Activated CD4-positive, alpha-beta T cell treated with anti-CD3 and anti-CD28 coated beads, Interleukin-2, amount 10 ng/mL, durations not matched to agents 24 days and 14 days (primary cell): ENCODE measurements at regions not wholly inside any gene's neighbourhood (a gene's known extent, or its start where the extent isn't known, plus 50 kb on each side); places are given as distances from the start of the nearest gene placed in this dataset.

Source experiments
- DNase-seq: peaks from one replicate; pipeline ENCODE4 v3.0.0; 2022
- H3K27ac Mint-ChIP-seq: one replicate; pipeline ENCODE4 v1.8.0; 2022; ENCODE audit warnings: mild to moderate bottlenecking, mixed read lengths
- H3K27me3 Mint-ChIP-seq: one replicate; pipeline ENCODE4 v1.8.0; 2022; ENCODE audit warnings: mixed read lengths
- H3K36me3 Mint-ChIP-seq: one replicate; pipeline ENCODE4 v1.8.0; 2022; ENCODE audit warnings: low read depth, mild to moderate bottlenecking, mixed read lengths
- H3K4me1 Mint-ChIP-seq: one replicate; pipeline ENCODE4 v1.8.0; 2021; ENCODE audit warnings: mixed read lengths
- H3K4me3 Mint-ChIP-seq: one replicate; pipeline ENCODE4 v1.8.0; 2022; ENCODE audit warnings: mild to moderate bottlenecking, moderate library complexity, mixed read lengths
- H3K9me3 Mint-ChIP-seq: one replicate; pipeline ENCODE4 v1.8.0; 2021; ENCODE audit warnings: mixed read lengths
- intact Hi-C: fragments of 100-400 bp; cut with micrococcal nuclease; formaldehyde crosslinking; loops from one replicate; pipeline ENCODE4 v1.15.1; 2023

GRCh38 chr16:76612497-76612896 is 335.3 kb downstream of the CNTNAP4 start:
- Mint-ChIP-seq H3K27ac (no peak overlapping the region), H3K27me3 (no peaks in the 10 kb centered on the region), H3K4me3 (no peak overlapping the region), H3K4me1 (no peaks in the 10 kb centered on the region), H3K36me3 (no peaks in the 10 kb centered on the region), H3K9me3 (no peaks in the 10 kb centered on the region)
- intact Hi-C loops, result no loop called here
- no peak for DNase-seq

- Mint-ChIP-seq H3K36me3 (no peaks in the 10 kb centered on the region), H3K4me1 (no peaks in the 10 kb centered on the region), H3K27ac (no peak overlapping the region), H3K9me3 (no peaks in the 10 kb centered on the region), H3K4me3 (no peak overlapping the region), H3K27me3 (no peaks in the 10 kb centered on the region)
- no peak for DNase-seq
- intact Hi-C loops, result no loop called here
These were observed 337.1 kb downstream of the CNTNAP4 start for GRCh38 chr16:76614269-76614668.

- Mint-ChIP-seq H3K27ac (no peak overlapping the region), H3K9me3 (no peaks in the 10 kb centered on the region), H3K27me3 (no peaks in the 10 kb centered on the region), H3K4me3 (no peak overlapping the region), H3K4me1 (no peaks in the 10 kb centered on the region), H3K36me3 (no peaks in the 10 kb centered on the region)
- DNase-seq, result no peak
- intact Hi-C loops, result no loop called here
These were observed 345.7 kb downstream of the CNTNAP4 start for GRCh38 chr16:76622876-76623275.

DNA sequence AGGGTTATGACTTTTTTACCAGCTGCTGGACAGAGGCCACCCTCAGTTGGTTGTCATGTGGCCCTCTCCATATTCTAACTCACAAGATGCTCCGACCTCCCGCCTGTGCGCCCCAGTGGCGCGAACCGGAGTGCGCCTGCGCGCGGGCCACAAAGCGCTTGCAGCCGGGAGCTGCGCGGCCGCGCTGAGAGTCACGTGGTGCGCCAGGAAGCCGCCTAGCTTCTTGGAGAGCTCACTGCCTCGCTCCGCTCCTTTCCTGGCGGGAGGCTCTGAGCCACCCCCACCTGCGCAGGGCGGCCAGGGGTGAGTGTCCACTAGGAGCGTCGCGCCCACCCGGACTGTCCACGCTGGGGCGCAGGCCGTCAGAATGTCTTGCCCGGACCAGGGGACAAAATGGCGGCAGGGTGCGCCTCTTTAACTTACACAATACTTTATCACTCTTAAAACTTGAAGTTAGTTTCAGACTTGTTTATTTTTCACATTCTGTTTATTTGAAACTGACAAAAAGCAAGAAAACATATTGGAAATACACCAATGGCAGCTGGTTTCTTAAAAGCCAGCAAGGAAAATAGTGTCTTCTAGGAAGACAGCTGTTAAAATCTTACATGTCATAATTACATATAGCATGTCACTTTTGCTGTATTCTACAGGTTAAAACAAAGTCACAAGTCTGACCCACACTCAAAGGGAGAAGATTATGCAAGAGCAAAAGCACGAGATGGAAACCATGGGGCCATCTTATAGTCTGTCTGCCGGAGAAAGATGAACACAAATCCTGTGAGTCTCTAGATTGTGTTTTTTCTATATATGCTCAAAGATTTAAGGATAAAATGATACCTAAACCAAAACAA is 357.9 kb downstream of the CNTNAP4 start:
- no peaks in the 10 kb centered on the region for H3K4me1 Mint-ChIP-seq
- H3K4me3 Mint-ChIP-seq, result no peak overlapping the region
- H3K27ac Mint-ChIP-seq, result no peak overlapping the region
- H3K9me3 Mint-ChIP-seq, result peaks cover 4% of the 10 kb centered on the region
- H3K36me3 Mint-ChIP-seq, result no peaks in the 10 kb centered on the region
- intact Hi-C loops, result no loop called here
- H3K27me3 Mint-ChIP-seq, result no peaks in the 10 kb centered on the region
- DNase-seq, result no peak

DNA sequence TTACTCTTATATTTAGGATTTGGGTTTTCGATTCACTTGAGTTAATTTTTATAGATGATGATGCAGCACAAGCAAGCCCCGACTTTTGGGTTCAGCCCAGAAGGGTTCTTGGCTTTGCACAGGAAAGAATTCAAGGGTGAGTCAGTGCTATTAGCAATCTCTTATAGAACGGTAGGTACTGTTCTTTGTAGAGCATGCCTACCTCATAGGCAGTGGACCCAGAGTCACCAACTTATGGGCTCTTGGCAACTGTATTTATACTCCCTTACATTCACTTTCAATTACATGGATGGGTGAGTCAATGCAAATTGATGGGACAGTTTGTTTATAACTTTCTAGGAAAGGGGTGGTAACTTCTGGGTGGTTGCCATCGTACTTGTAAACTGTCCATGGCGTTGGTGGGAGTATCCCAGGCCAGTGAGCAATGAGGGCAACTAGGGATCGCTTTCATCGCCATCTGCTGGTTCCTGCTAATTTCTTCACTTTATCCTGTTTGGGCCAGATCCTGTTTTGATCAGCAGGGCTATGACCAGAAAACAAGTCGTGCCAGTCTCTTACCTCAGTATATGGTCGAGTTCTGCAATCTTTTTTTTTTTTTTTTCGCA is 362.6 kb downstream of the CNTNAP4 start:
- DNase-seq, result no peak
- H3K27me3 Mint-ChIP-seq, result no peaks in the 10 kb centered on the region
- no peak overlapping the region for H3K27ac Mint-ChIP-seq
- H3K9me3 Mint-ChIP-seq, result no peaks in the 10 kb centered on the region
- H3K4me1 Mint-ChIP-seq, result no peaks in the 10 kb centered on the region
- H3K36me3 Mint-ChIP-seq, result no peaks in the 10 kb centered on the region
- no peak overlapping the region for H3K4me3 Mint-ChIP-seq
- intact Hi-C loops, result no loop called here

- DNase-seq, result no peak
- intact Hi-C loops, result loop anchor here (5.0 kb wide), 1 partner anchor 863 kb away; no protein-coding TSS in a partner anchor
- Mint-ChIP-seq H3K36me3 (no peaks in the 10 kb centered on the region), H3K27me3 (no peaks in the 10 kb centered on the region), H3K9me3 (no peaks in the 10 kb centered on the region), H3K4me3 (no peak overlapping the region), H3K4me1 (no peaks in the 10 kb centered on the region), H3K27ac (no peak overlapping the region)
These were observed 373.4 kb downstream of the CNTNAP4 start for GRCh38 chr16:76650582-76650981.

DNA sequence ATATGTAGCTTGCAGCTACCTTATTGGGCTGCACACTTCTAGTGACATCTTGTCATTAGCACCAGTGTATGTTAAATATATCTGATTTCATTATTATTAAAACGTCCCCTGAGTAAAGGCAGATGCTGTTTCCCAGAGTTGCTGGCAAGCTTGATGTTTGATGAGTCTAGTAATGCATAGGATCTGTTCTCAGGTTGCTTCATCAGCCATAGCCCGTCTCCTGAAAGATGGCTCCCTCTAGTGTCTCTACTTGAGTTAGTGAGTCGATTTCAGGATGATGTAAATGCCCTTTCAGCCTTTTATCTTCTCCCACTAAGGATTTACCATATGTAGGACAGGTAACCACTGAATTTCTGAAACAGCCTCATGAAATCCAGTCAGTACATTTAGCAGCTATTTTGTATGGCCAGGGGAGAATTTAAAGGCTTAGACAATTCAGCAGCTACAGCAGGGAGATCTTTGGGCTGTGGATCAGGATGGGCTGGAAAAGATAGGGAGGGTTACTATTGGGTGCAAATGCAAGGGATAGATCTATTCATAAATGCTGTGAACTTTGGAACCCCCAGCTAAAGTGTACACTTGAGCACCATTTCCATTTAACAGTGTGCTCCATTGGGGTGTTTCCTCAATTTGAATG is 376.3 kb downstream of the CNTNAP4 start:
- DNase-seq, result no peak
- Mint-ChIP-seq H3K27ac (no peak overlapping the region), H3K36me3 (no peaks in the 10 kb centered on the region), H3K4me1 (no peaks in the 10 kb centered on the region), H3K27me3 (no peaks in the 10 kb centered on the region), H3K4me3 (no peak overlapping the region), H3K9me3 (no peaks in the 10 kb centered on the region)
- intact Hi-C loops, result loop anchor here (5.0 kb wide), 1 partner anchor 866 kb away; no protein-coding TSS in a partner anchor

GRCh38 chr16:76654088-76654820 is 377.1 kb downstream of the CNTNAP4 start:
- no peaks in the 10 kb centered on the region for H3K9me3 Mint-ChIP-seq
- H3K36me3 Mint-ChIP-seq, result no peaks in the 10 kb centered on the region
- H3K4me1 Mint-ChIP-seq, result no peaks in the 10 kb centered on the region
- intact Hi-C loops, result loop anchor here (5.0 kb wide), 1 partner anchor 867 kb away; no protein-coding TSS in a partner anchor
- DNase-seq, result no peak
- H3K27ac Mint-ChIP-seq, result no peak overlapping the region
- H3K27me3 Mint-ChIP-seq, result no peaks in the 10 kb centered on the region
- no peak overlapping the region for H3K4me3 Mint-ChIP-seq

DNA sequence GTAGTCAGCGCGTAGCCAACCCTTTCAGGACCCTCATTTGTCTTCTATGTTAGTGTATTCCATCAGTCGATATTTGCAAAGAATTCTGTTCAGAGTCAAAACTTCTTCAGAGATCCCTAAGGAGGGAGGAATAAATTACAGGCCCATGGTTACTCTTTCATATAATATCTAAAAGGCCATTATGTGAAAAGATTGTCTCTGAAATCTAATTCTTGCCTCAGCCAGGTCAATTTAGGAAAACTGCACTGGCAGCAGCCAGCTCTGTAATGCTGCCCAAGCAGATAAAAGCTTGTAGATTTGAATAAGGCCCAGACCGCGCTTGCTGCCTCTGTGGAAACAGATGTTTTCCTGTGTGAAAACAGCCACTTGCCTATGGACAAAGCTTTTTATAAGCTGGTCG is 379.8 kb downstream of the CNTNAP4 start:
- no peak for DNase-seq
- intact Hi-C loops, result no loop called here
- Mint-ChIP-seq H3K4me3 (no peak overlapping the region), H3K9me3 (no peaks in the 10 kb centered on the region), H3K36me3 (no peaks in the 10 kb centered on the region), H3K27me3 (no peaks in the 10 kb centered on the region), H3K4me1 (no peaks in the 10 kb centered on the region), H3K27ac (no peak overlapping the region)

DNA sequence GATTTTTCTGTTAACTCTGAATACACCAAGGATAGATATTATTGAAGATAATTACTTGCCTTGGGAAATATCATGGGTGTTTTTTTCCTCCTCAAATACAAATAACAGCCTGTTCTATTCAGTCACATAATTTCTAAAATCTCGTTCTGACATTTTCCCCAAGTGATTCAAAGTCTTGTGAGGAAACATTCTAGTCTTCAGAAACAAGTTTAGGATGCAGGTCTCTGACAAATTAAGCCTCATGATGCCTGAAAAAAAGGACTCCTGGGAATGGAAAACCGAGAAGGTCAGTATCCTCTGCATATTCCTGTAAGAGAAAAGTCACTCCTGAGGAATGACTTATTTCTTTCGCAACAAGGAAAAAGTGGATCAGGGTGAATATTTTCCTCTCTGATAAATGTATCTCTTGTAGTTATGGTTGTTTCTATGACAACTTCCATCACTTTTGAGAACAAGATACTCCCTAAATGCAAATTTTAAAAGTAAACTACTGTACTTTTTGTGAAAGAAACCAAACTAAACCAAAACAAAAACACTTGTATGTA is 384.6 kb downstream of the CNTNAP4 start:
- Mint-ChIP-seq H3K4me3 (no peak overlapping the region), H3K9me3 (no peaks in the 10 kb centered on the region), H3K36me3 (no peaks in the 10 kb centered on the region), H3K27me3 (no peaks in the 10 kb centered on the region), H3K4me1 (no peaks in the 10 kb centered on the region), H3K27ac (no peak overlapping the region)
- no peak for DNase-seq
- intact Hi-C loops, result loop anchor here (10.0 kb wide), 1 partner anchor 513 kb away; no protein-coding TSS in a partner anchor

- Mint-ChIP-seq H3K36me3 (no peaks in the 10 kb centered on the region), H3K27ac (no peak overlapping the region), H3K4me1 (no peaks in the 10 kb centered on the region), H3K9me3 (no peaks in the 10 kb centered on the region), H3K27me3 (no peaks in the 10 kb centered on the region), H3K4me3 (no peak overlapping the region)
- intact Hi-C loops, result loop anchor here (10.0 kb wide), 1 partner anchor 509 kb away; no protein-coding TSS in a partner anchor
- DNase-seq, result no peak
These were observed 388.5 kb downstream of the CNTNAP4 start for GRCh38 chr16:76665571-76666275.

- H3K27ac Mint-ChIP-seq, result no peak overlapping the region
- no peaks in the 10 kb centered on the region for H3K27me3 Mint-ChIP-seq
- no peak overlapping the region for H3K4me3 Mint-ChIP-seq
- intact Hi-C loops, result loop anchor here (10.0 kb wide), 1 partner anchor 507 kb away; no protein-coding TSS in a partner anchor
- H3K36me3 Mint-ChIP-seq, result no peaks in the 10 kb centered on the region
- H3K9me3 Mint-ChIP-seq, result no peaks in the 10 kb centered on the region
- no peaks in the 10 kb centered on the region for H3K4me1 Mint-ChIP-seq
- no peak for DNase-seq
These were observed 391.1 kb downstream of the CNTNAP4 start for GRCh38 chr16:76668207-76668725.

DNA sequence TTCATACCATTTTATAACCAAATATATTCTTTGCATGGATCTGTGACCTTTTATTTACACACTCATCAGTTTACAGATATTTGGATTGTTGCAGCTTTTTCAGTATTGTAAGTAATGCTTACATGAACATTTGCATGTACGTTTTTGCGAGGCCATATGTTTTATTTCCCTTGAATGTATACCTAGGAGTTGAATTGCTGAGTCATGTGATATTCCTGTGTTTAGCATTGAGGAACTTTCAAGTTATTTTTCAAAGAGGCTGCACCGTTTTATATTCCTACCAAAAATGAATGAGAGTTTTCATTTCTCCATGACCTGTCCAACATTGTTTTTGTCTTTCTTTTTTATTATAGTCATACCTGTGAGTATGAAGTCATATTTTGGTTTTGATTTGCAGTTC is 392.1 kb downstream of the CNTNAP4 start:
- DNase-seq, result no peak
- intact Hi-C loops, result loop anchor here (10.0 kb wide), 1 partner anchor 506 kb away; no protein-coding TSS in a partner anchor
- no peaks in the 10 kb centered on the region for H3K27me3 Mint-ChIP-seq
- no peak overlapping the region for H3K27ac Mint-ChIP-seq
- no peak overlapping the region for H3K4me3 Mint-ChIP-seq
- no peaks in the 10 kb centered on the region for H3K36me3 Mint-ChIP-seq
- H3K9me3 Mint-ChIP-seq, result no peaks in the 10 kb centered on the region
- H3K4me1 Mint-ChIP-seq, result no peaks in the 10 kb centered on the region
